ENCODE measurements at regions not wholly inside any gene's neighbourhood (a gene's known extent, or its start where the extent isn't known, plus 50 kb on each side); places are given as distances from the start of the nearest gene placed in this dataset.

- H3K4me3 ChIP-seq (ENCODE audit: low read length) = no peak overlapping the region
- no peak for TF ChIP-seq CTCF (conservative IDR thresholded peaks at IDR 0.05; ENCODE audit: low read depth, low read length)
- no peak for DNase-seq (ENCODE audit: low read depth)
Measured at GRCh38 chr5:72693546-72694205, 122.8 kb upstream of the TNPO1 start.

GRCh38 chr5:72692651-72693442 lies 123.6 kb upstream of the TNPO1 start:
- no peak overlapping the region for H3K4me3 ChIP-seq (ENCODE audit: low read length)
- no peak for TF ChIP-seq CTCF (conservative IDR thresholded peaks at IDR 0.05; ENCODE audit: low read depth, low read length)
- DNase-seq (ENCODE audit: low read depth) = no peak

GRCh38 chr5:72692231-72692637 lies 124.2 kb upstream of the TNPO1 start:
- no peak for TF ChIP-seq CTCF (conservative IDR thresholded peaks at IDR 0.05; ENCODE audit: low read depth, low read length)
- no peak for DNase-seq (ENCODE audit: low read depth)
- no peak overlapping the region for H3K4me3 ChIP-seq (ENCODE audit: low read length)

GRCh38 chr5:72691751-72692150 lies 124.7 kb upstream of the TNPO1 start:
- no peak for TF ChIP-seq CTCF (conservative IDR thresholded peaks at IDR 0.05; ENCODE audit: low read depth, low read length)
- no peak for DNase-seq (ENCODE audit: low read depth)
- no peak overlapping the region for H3K4me3 ChIP-seq (ENCODE audit: low read length)

- H3K4me3 ChIP-seq (ENCODE audit: low read length) = no peak overlapping the region
- no peak for DNase-seq (ENCODE audit: low read depth)
- TF ChIP-seq CTCF (conservative IDR thresholded peaks at IDR 0.05; ENCODE audit: low read depth, low read length) = no peak
Measured at GRCh38 chr5:72688916-72689315, 127.5 kb upstream of the TNPO1 start.

- no peak for DNase-seq (ENCODE audit: low read depth)
- no peak overlapping the region for H3K4me3 ChIP-seq (ENCODE audit: low read length)
- TF ChIP-seq CTCF (conservative IDR thresholded peaks at IDR 0.05; ENCODE audit: low read depth, low read length) = no peak
Measured at GRCh38 chr5:72687288-72687687, 129.2 kb upstream of the TNPO1 start.

GRCh38 chr5:72682561-72682960 lies 133.9 kb upstream of the TNPO1 start:
- DNase-seq (ENCODE audit: low read depth) = no peak
- TF ChIP-seq CTCF (conservative IDR thresholded peaks at IDR 0.05; ENCODE audit: low read depth, low read length) = no peak
- no peak overlapping the region for H3K4me3 ChIP-seq (ENCODE audit: low read length)
